ENCODE measurements at regions not wholly inside any gene's neighbourhood (a gene's known extent, or its start where the extent isn't known, plus 50 kb on each side); places are given as distances from the start of the nearest gene placed in this dataset.

GRCh38 chr2:35251156-35251555 is 1104.4 kb upstream of the CRIM1 start:
- H3K4me3 ChIP-seq: no peak overlapping the region
- TF ChIP-seq CTCF (IDR thresholded peaks at IDR 0.05): no peak
- no peak for DNase-seq (ENCODE audit: low spot score)
- no peak overlapping the region for H3K27ac ChIP-seq

- Histone ChIP-seq H3K4me3 (no peak overlapping the region), H3K27ac (no peak overlapping the region)
- TF ChIP-seq CTCF (IDR thresholded peaks at IDR 0.05): no peak
- DNase-seq (ENCODE audit: low spot score): no peak
Observed at GRCh38 chr2:35246702-35247101, 1108.9 kb upstream of the CRIM1 start.

- TF ChIP-seq CTCF (IDR thresholded peaks at IDR 0.05): no peak
- H3K4me3 ChIP-seq: no peak overlapping the region
- no peak overlapping the region for H3K27ac ChIP-seq
- DNase-seq (ENCODE audit: low spot score): no peak
Observed at GRCh38 chr2:35228584-35228983, 1127.0 kb upstream of the CRIM1 start.

GRCh38 chr2:35220461-35220860 is 1135.1 kb upstream of the CRIM1 start:
- TF ChIP-seq CTCF (IDR thresholded peaks at IDR 0.05): no peak
- DNase-seq (ENCODE audit: low spot score): no peak
- Histone ChIP-seq H3K4me3 (no peak overlapping the region), H3K27ac (no peak overlapping the region)

- no peak for DNase-seq (ENCODE audit: low spot score)
- TF ChIP-seq CTCF (IDR thresholded peaks at IDR 0.05): no peak
- H3K27ac ChIP-seq: no peak overlapping the region
- H3K4me3 ChIP-seq: no peak overlapping the region
Observed at GRCh38 chr2:35204881-35205280, 1150.7 kb upstream of the CRIM1 start.

GRCh38 chr2:35204323-35204722 is 1151.3 kb upstream of the CRIM1 start:
- no peak for DNase-seq (ENCODE audit: low spot score)
- H3K4me3 ChIP-seq: no peak overlapping the region
- no peak for TF ChIP-seq CTCF (IDR thresholded peaks at IDR 0.05)
- no peak overlapping the region for H3K27ac ChIP-seq

- Histone ChIP-seq H3K4me3 (no peak overlapping the region), H3K27ac (no peak overlapping the region)
- DNase-seq (ENCODE audit: low spot score): no peak
- TF ChIP-seq CTCF (IDR thresholded peaks at IDR 0.05): no peak
Observed at GRCh38 chr2:35199298-35199697, 1156.3 kb upstream of the CRIM1 start.
